Upper lobe of left lung (tissue), 4 donors: ENCODE measurements at regions not wholly inside any gene's neighbourhood (a gene's known extent, or its start where the extent isn't known, plus 50 kb on each side); places are given as distances from the start of the nearest gene placed in this dataset.

Source experiments
- POLR2A ChIP-seq, 4 donors: fragments of 450-650 bp; IDR thresholded peaks; one replicate each; pipeline ENCODE4 v1.5.1; 2016 to 2017; ENCODE audit warnings: antibody characterized with exemption in 4 of 4, mild to moderate bottlenecking in 2 of 4
- POLR2AphosphoS5 ChIP-seq, 2 donors: sonication (generic); formaldehyde crosslinking; IDR thresholded peaks; one replicate each; pipeline ENCODE4 v1.5.1; 2017; ENCODE audit warnings: antibody characterized with exemption in 2 of 2

DNA sequence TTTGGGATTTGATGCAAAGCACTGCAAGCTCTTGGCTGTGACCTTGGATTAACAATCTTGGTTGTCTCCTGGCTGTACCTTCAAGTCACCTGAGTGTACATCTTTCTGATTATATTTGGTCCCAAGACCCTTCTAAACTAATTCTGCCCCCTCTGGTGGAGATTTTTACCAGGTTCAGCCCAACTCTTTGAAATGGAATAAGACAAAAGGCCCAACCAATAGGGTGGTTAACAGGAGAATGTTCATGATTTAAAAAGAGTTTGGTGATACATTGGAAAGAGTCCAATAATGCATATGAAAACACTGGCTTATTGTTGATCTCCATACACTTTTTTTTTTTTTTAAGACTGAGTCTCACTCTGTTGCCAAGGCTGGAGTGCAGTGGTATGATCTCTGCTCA is 77.5 kb upstream of the CD83 start:
- TF ChIP-seq POLR2A (IDR thresholded peaks at IDR 0.05): no peak
- TF ChIP-seq POLR2AphosphoS5 (IDR thresholded peaks at IDR 0.05): no peak
